Ramos (cell line): ENCODE measurements at regions not wholly inside any gene's neighbourhood (a gene's known extent, or its start where the extent isn't known, plus 50 kb on each side); places are given as distances from the start of the nearest gene placed in this dataset.

Source experiments
- in situ Hi-C: fragments of 300-500 bp; cut with MboI; formaldehyde crosslinking; loops from one replicate; pipeline ENCODE4 v1.14.3; 2022; ENCODE audit warnings: low sequenced_read_pairs; ENCODE audit not compliant: unreplicated experiment

DNA sequence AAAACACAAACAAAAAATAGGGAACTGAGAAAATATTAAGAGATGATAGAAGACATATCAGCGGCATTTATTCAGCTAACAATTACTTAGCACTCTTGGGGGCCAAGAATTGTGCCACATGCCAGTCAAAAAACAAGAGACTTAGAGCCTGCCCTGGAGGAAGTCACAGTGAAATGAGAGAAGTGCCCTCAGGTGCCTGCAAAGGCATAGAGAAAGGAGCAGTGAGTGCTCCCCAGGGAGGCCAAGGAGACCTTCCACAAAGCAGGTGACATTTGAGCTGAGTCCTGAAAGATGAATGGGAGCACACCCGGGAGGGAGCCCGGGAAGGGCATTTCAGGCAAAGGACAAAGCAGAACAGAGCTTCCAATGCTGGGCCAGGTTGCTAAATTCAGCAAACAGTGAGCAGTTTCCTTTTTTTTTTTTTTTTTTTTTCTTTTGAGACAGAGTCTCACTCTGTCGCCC is 184.7 kb upstream of the JARID2 start:
- in situ Hi-C loops = no loop called here

DNA sequence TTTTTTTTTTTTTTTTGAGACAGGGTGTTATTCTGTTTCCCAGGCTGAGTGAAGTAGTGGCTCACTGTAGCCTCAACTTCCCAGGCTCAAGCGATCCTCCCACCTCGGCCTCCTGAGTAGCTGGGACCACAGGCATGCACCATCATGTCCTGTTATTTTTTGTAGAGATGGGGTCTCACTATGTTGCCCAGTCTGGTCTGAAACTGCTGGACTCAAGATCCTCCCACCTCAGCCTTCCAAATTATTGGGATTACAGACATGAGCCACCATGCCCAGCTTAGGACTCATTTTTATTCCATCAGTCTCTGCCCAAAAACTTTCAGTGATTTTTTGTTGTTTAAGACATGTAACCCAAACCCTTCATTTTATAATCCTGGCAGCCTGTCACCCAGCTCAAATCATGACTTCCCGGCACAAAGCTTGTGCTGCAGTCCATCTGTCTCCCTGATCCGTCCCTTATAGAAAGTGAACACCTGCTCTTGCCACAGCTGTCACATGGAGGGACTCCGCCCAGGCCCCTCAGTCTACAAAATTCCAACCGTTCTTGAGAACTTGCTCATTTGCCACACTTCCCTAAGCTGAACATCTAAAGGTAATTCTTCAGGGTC is 183.9 kb upstream of the JARID2 start:
- in situ Hi-C loops = no loop called here

DNA sequence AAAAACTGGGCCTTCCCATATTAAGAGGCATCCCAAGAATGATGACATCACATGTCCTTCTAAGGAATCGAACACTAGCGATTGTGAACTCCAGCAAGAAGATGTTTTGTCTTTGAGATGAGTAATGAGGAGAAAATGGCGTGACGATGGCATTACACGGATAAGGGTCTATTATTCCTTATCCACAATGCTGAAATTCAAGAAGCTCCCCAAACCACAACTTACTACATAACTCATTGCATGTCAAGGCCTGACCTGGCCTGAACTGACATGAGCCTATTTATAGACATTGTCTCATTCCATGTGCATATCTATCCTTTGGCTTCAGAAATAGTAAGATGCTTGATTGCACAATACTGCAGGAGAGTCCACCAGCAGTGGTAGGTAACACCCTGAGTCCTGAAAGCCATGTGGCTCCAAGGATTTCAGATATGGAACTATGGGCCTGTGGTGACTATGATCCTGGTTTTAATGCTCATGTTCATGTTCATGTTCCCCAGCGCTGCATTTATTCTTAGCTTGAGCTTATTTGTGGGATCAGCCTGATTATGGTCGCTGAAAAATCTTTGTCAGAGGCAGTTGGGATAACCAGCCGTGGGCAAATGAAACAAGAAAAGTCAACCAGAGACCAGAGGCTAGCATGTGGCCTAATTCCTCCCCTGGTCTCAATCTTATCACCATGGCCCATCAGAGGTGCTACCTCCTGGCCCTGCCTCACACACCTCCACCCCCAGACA is 183.2 kb upstream of the JARID2 start:
- in situ Hi-C loops = no loop called here

DNA sequence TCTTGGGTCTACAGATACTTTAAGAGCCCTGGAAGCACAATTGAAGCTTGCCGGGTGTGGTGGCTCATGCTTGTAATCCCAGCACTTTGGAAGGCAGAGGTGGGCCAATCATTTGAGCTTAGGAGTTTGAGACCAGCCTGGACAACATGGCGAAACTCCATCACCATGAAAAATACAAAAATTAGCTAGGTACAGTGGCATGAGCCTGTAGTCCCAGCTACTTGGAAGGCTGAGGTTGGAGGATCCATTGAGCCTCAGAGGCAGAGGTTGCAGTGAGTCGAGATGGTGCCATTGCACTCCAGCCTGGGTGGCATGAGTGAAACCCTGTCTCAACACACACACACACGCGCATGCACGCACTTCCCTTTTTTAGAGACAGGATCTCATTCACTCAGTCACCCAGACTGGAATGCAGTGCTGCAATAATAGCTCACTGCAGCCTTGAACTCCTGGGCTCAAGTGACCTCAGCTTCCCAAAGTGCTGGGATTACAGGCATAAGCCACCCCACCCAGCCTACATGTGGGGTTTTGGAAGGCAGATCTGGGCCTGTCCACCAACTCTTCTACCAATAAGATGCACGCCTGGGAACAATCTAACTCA is 182.5 kb upstream of the JARID2 start:
- in situ Hi-C loops = no loop called here

DNA sequence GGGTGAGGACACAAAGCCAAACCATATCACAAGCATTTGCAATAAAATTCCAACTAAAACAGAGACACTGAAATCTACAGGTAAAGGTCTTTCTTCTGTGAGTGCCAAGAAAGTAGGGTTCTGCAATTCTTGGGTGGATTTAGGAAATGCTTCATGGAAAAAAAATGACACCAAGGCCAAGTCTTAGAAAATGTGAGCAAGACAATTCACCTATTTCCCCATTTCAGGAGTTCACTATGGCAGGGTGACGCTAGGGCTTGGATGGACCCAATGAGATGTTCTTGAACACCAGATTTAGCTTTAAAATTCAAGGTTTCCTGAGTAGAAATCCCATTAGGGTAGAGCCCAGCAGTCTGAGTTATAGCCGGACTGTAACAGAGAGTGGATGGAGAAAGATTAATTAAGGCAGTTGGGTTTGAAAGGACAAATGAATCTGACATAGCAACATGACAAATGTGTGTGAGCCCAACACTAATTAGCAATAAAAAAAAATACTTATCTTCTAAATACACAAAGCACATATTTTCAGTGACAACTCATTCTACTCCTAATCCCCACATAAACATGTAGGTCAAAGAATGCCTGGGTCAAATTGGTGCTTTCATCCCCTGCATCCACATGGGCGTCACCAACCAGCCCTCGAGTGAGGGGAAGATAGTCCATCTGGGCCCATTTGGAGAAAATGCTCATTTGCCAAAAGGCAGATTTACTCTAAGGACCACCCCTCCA is 180.4 kb upstream of the JARID2 start:
- in situ Hi-C loops = no loop called here

DNA sequence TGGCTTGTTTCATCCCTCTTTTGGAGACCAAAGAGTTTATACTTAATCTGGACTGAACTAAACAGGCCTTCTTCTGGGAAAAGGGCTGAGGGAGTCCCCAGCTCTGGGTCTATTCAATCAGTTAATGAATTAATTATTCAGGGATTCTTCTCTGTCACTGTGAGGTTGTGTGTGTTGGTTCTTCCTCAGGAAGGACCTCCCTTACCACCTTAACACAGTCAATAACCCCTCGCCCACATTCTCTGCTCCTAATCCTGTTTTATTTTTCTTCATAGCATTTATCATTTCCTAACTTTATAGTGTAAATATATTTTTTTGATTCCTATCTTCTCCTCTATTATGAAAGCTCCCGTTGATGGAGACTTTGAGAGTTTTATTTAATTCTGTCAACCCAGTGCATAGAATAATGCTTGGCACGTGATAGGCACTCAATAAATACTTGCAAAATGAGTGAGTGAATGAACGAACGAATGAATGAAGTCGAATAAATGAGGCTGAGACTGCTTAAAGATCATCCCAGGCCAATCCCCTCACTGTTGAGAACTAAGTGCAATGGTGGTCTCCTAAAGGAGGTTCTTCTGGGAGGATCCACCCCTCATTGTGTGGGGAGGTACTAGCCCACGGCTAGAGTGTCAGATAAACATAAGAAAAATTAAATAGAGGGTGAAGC is 179.6 kb upstream of the JARID2 start:
- in situ Hi-C loops = no loop called here

DNA sequence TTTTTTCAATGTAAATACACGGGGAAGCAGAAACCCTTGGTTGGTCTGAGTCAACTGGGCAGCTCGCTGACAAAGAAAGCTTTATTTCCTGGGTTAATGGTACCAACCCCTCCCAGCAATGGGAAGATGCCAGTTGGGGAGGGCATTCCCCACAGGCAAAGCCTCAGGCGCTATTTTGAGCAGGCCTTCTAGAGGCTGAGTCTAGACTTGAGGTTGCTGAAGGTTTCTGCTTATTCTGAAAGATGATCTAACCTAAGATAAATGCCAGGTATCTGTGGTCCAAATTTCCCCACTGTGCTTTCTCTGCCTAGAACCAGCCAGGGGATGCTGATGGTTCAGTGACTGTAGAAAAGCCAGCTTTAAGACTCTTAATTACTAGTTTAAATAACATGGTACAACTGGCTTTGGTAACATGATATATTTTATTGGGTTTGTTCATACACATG is 172.5 kb upstream of the JARID2 start:
- in situ Hi-C loops = no loop called here

DNA sequence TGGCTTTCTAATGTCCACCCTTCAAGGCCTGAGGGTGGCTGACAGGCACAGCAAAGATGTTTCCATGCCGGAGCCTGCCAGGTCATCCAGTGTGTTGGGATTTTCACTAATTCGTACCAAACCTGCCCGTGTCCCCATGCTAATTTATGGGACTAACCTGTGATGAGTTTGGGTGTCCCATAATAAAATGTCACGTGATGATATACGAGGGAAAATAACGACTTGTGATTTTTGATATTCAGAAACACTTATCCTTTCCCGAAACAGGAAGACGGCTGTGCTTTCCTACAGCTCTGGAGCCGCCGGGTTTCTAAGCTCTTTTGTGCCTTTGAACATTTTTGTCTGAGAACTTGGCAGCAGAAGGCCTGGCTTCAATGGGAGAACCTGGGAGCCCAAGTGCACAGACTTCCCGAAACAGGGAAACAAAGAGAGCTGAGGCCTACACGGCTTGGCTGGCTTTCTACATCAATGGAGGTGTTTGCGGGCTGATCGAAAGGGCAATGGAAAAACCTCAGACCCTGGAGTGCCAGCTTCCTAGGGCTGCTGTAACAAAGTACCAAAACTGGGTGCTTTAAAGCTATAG is 171.9 kb upstream of the JARID2 start:
- in situ Hi-C loops = no loop called here

DNA sequence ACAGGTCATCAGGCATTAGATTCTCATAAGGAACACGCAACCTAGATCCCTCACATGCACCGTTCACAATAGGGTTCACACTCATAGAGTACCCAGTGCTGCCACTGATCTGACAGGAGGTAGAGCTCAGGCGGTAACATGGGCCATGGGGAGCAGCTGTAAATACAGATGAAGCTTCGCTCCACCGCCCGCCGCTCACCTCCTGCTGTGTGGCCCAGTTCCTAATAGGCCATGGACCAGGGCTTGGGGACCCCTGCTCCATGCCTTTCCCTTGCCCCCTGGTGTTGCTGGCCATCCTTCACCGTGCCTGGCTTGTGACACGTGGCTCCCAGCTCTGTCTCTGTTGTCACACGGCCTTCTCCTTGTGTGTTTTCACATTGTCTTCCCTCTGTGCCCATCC is 171.1 kb upstream of the JARID2 start:
- in situ Hi-C loops = no loop called here

DNA sequence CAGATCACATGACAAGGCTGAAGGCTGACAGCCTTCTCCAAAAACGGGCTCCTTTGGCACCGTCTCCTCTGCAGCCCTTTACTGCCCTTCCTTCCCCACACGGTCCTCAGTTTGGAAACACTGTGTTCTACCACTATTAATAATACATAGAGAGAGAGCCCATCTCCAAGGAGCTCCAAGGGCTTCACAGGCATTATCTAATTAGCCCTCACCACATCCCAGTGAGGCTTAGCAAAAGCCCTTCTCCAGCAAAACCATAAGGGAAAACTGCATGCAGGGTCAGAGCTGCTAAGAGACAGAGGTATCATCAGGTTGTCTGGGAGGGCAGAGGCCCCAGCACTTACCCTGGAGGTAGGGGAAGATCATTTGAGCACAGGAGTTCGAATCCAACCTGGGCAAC is 169.3 kb upstream of the JARID2 start:
- in situ Hi-C loops = no loop called here

DNA sequence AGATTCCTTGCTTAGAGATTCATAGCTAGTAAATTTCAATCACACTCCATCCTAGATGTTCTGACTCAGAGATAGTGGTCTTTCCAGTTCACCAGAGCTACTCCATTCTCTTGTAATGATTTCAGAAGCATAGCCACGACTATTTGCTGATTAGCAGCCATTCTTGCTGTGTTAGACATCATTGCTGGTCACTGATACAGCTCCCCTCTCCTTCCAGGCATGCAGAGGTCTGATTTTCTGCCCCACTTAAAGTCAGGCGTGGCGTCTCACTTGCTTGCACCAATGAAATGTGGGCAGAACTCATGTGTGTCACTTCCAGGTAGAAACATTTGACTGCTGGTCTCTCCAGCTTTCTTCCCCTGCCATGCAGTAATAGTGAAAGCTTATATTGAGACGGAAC is 168.9 kb upstream of the JARID2 start:
- in situ Hi-C loops = no loop called here

DNA sequence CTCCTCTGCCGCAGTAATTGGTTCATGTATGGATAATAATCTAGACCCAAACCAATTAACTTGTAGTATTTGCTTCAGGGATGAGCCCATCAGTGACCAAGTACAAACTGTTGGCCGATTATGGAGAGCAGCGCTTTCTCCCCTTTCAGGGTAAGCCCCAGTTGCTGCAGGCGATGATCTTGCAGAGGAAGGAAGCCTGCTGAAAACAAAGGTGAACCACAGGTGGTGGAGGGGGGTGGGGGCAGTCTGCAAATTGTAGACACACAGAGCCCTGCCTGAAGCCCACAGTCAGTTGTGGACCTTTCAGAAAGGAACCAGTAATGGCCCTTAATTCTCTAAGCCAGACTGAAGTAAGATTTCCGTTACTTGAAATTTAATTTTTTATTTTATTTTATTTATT is 167.9 kb upstream of the JARID2 start:
- in situ Hi-C loops = no loop called here

DNA sequence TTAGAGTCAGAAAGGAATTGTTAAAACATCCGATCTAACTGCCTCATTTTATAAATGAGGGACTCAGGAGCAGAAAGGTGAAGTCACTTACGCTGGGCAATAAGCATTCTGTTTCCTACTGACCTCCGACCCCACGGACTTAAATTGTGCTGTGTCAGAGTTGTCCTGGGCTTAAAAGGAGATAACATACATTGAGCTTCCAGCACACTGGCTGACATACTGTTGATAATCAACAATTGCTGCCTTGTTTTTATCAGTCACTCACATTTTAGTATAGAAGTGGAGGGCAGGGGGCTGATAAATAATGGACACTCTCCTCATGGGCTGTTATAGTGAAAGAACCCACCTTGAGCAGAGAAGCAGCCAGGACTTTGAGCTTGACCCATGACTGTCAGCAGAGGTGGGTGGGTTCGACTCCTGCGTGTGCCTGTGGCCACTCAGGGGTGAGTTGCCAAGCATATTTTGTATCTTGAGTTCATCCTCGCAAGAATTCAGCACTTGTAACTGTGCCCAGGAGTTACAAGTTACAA is 166.5 kb upstream of the JARID2 start:
- in situ Hi-C loops = no loop called here

DNA sequence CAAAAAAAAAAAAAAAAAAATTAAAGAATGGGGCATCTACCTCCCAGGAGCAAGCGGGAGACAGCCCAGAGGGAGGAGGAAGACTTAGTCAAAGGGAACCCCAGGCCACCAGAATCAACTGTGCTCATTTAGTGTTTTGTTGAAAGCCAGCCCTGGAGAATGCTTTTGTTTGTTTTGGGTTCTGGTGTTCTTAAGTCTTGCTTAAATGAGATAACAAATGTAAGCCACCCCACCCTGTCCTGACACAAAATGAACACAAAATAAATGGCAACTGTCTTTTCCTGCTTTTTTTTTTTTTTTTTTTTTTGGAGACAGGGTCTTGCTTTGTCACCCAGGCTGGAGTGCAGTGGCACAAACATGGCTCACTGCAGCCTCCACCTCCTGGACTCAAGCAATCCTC is 165.0 kb upstream of the JARID2 start:
- in situ Hi-C loops = no loop called here

DNA sequence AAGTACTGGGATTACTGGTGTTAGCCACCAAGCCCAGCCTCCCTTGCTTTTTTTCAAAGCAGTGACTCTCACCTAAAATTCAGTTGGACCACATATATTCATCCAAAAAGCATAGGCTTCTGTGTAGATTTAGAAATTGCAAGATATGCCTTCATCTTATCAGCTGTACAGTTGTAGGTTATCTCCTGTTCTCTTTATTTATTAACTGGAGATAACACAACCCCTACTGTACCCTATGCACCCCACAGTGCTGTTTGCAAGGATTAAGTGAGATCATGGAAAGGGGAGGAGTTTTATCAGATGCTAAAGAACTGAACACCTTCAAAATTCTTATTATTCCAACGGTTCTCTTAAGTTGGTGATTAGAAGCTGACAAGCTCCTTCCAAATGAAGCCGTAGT is 164.4 kb upstream of the JARID2 start:
- in situ Hi-C loops = no loop called here

DNA sequence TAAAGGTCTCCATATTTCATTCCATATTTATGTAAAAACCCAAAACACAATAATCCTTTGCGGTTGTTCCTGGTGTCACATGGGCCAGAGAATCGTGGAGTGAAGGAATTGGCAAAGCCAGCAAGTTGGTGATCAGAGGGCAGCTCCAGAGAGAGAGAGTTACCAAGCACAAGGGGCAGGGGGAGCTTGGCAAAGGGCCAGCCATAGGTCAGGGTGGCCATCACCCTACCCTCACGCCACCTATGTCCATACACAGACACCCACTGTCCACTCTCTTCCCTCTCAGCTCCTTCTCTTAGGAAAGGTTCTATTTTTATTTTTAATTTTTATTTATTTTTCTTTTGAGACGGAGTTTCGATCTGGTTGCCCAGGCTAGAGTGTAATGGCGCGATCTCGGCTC is 163.2 kb upstream of the JARID2 start:
- in situ Hi-C loops = no loop called here

DNA sequence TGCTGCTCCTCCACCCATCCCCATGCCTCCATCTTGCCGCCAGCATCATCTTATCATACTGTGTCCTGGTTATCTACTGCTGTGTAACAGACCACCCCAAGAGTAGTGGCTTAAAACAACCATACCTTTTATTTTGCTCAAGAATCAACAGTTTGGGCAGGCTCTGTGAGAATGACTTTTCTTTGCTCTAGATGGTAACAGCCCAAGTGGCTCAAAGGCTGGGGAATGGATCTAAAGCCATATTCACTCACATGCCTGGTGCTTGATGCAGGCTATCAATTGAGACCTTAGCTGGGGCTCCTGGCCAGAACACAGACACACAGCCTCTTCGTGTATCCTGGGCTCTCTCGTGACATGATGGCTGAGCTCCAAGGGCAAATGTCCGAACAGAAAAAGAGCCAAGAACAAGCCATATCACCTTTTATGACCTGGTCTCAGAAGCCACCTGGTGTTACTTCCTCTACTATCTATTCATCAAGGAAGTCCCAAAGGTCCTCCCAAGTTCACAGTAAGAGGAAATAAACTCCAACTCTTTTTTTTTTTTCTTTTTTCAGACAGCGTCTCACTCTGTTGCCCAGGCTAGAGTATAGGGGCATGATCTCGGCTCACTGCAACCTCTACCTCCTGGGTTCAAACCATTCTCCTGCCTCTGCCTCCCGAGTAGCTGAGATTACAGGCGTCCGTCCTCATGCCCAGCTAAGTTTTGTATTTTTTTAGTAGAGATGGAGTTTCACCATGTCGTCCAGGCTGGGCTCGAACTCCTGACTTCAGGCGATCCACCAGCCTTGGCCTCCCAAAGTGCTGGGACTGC is 159.3 kb upstream of the JARID2 start:
- in situ Hi-C loops = no loop called here

DNA sequence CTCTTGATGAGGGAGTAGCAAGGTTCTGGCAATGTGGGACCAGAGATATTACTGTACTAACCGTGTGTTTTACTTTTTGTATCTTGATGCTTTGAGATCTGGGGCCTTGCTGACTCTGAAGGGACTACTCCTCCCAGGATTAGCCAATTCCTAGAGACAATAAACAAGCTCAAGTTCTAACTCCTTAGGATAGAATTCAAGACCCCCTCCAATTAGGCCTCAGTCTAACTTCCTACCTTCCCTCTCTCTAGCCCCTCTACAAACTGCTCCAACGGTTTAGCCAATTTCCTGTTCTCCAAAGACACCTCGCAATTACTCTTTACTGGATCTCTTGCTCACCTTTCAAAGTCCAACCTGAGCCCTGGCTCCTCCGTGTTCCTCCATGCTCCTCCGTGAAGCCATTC is 158.7 kb upstream of the JARID2 start:
- in situ Hi-C loops = no loop called here

DNA sequence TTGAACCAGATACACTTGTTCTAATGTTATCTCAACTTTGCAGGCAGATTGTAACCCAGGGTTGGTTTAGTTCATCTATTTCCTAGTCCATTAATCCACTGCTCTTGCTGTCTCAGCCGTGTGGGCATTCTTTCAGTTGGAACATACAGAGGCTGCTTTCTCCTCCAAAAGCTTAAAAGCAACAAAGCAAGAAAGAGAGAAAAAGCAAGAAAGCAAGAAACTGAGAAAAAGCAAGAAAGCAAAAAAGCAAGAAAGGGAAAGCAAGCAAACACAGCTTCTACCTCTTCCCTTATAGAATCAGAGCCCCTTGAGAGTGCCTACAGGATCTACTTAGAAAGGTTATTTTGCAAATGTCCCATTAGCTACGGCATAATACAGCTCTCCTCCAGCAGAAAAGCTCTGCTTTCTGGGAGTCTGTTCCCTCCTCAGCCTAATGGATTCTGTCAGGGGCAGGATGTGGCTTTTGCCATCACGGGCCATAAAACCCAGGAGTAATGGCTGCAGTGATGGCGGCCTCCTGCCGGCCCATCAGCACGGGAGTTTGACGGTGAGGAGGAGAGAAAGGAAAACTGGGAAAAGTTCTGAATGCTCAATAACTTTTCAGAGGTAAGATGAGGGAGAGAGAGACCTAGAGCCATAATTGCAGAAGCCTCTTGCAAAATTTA is 156.8 kb upstream of the JARID2 start:
- in situ Hi-C loops = no loop called here
